ENCODE measurements at regions not wholly inside any gene's neighbourhood (a gene's known extent, or its start where the extent isn't known, plus 50 kb on each side); places are given as distances from the start of the nearest gene placed in this dataset.

DNA sequence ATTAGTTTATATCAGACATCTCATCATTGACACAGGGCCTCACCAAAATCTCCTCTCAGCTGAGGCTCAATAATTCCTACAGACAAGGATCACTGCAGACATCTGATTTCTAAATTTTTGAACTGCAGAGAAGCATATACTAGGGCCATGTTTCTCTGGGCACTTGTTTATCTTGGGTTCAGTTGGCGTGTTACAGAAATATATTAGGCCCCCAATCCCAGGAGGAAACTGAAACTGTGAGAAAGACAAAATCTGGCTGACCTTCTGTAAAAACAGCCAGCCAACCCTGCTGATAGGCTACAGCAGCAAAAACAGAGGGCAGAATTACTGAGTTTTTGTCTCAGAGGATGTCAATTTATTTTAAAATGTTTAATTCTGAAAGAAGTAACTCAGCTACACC is 634.6 kb downstream of the ETNK1 start:
- H3K14ac ChIP-seq (ENCODE audit: low read length) = no peak overlapping the region
- DNase-seq (ENCODE audit: low spot score) = no peak
- no peak overlapping the region for H3K23ac ChIP-seq (ENCODE audit: low read depth, low read length, poor library complexity)
- no peak overlapping the region for H3K18ac ChIP-seq (ENCODE audit: low read length)
- no peak overlapping the region for H3K4me2 ChIP-seq (ENCODE audit: insufficient read depth, low read length, poor library complexity, severe bottlenecking)
- H4K91ac ChIP-seq (ENCODE audit: low read depth, low read length, poor library complexity) = no peak overlapping the region
- no peak overlapping the region for H4K8ac ChIP-seq (ENCODE audit: low read depth, low read length)
- H3K27ac ChIP-seq (replicated peaks; ENCODE audit: low read length) = no peak overlapping the region
- no peaks in the 10 kb centered on the region for H3K79me1 ChIP-seq (ENCODE audit: low read depth, low read length)
- peaks cover 0 to 3% of the 10 kb centered on the region in 2 donors for H3K4me1 ChIP-seq (ENCODE audit: control insufficient read depth in 2 of 2, insufficient read depth in 1 of 2, low read depth in 1 of 2, low read length in 2 of 2)
- no peaks in the 10 kb centered on the region for H3K27me3 ChIP-seq (ENCODE audit: control insufficient read depth in 3 of 3, insufficient read depth in 3 of 3, low read depth in 1 of 3, low read length in 3 of 3)
- H3K9ac ChIP-seq (ENCODE audit: low read depth, low read length, poor library complexity) = no peak overlapping the region
- no peak overlapping the region for H2BK120ac ChIP-seq (ENCODE audit: low read depth, low read length)
- no peak overlapping the region for H2BK5ac ChIP-seq (ENCODE audit: low read length)
- H2AFZ ChIP-seq (ENCODE audit: low read length) = no peak overlapping the region
- H3K4me3 ChIP-seq (ENCODE audit: low read length in 2 of 2) = no peak overlapping the region
- no peaks in the 10 kb centered on the region for H3K9me3 ChIP-seq (replicated peaks in 1 of 2; ENCODE audit: control insufficient read depth in 2 of 2, insufficient read depth in 1 of 2, low read depth in 1 of 2, low read length in 2 of 2)
- WGBS, 2 donors (ENCODE audit: extremely low coverage in 2 of 2, insufficient read length in 2 of 2, insufficient replicate concordance in 1 of 2) = no CpG with 5 or more reads among the region's 1 CpG
- H3K36me3 ChIP-seq (replicated peaks in 1 of 2; ENCODE audit: control insufficient read depth in 2 of 2, insufficient read depth in 2 of 2, low read length in 2 of 2) = no peaks in the 10 kb centered on the region
- H2BK12ac ChIP-seq (ENCODE audit: low read length) = no peak overlapping the region
- H2AK5ac ChIP-seq (ENCODE audit: low read depth, low read length) = no peak overlapping the region
- no peak overlapping the region for H2BK15ac ChIP-seq (ENCODE audit: low read length)
- no peak overlapping the region for H3K4ac ChIP-seq (ENCODE audit: low read length)

DNA sequence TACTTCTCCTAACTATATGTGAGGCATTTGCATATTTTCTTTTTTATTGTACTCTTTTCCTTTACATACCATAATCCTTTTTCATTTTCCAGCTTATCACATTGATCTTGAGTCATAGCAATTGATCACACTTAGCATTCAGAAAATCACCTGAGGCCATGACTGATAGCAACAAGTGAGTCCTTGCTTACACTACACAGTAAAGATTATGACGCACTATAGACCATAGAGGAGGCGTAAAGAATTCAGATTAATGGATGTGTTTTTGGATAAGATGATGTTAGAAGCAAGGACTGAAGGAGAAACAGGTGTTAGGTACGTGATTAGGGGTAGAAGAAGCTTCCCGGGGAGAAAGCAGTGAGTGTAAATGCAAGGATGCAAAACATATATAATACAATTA is 637.7 kb downstream of the ETNK1 start:
- peaks cover 0 to 3% of the 10 kb centered on the region in 2 donors for H3K4me1 ChIP-seq (ENCODE audit: control insufficient read depth in 2 of 2, insufficient read depth in 1 of 2, low read depth in 1 of 2, low read length in 2 of 2)
- H2AK5ac ChIP-seq (ENCODE audit: low read depth, low read length) = no peak overlapping the region
- H3K18ac ChIP-seq (ENCODE audit: low read length) = no peak overlapping the region
- H2BK15ac ChIP-seq (ENCODE audit: low read length) = no peak overlapping the region
- H3K27ac ChIP-seq (replicated peaks; ENCODE audit: low read length) = no peak overlapping the region
- no peak overlapping the region for H2BK120ac ChIP-seq (ENCODE audit: low read depth, low read length)
- H3K9me3 ChIP-seq (replicated peaks in 1 of 2; ENCODE audit: control insufficient read depth in 2 of 2, insufficient read depth in 1 of 2, low read depth in 1 of 2, low read length in 2 of 2) = no peaks in the 10 kb centered on the region
- H3K4me2 ChIP-seq (ENCODE audit: insufficient read depth, low read length, poor library complexity, severe bottlenecking) = no peak overlapping the region
- no peak overlapping the region for H4K8ac ChIP-seq (ENCODE audit: low read depth, low read length)
- no peaks in the 10 kb centered on the region for H3K36me3 ChIP-seq (replicated peaks in 1 of 2; ENCODE audit: control insufficient read depth in 2 of 2, insufficient read depth in 2 of 2, low read length in 2 of 2)
- no peak overlapping the region for H2BK5ac ChIP-seq (ENCODE audit: low read length)
- no peak overlapping the region for H3K14ac ChIP-seq (ENCODE audit: low read length)
- H3K27me3 ChIP-seq (ENCODE audit: control insufficient read depth in 3 of 3, insufficient read depth in 3 of 3, low read depth in 1 of 3, low read length in 3 of 3) = no peaks in the 10 kb centered on the region
- H3K9ac ChIP-seq (ENCODE audit: low read depth, low read length, poor library complexity) = no peak overlapping the region
- no CpG with 5 or more reads among the region's 4 CpGs for WGBS, 2 donors (ENCODE audit: extremely low coverage in 2 of 2, insufficient read length in 2 of 2, insufficient replicate concordance in 1 of 2)
- no peak overlapping the region for H3K23ac ChIP-seq (ENCODE audit: low read depth, low read length, poor library complexity)
- H2BK12ac ChIP-seq (ENCODE audit: low read length) = no peak overlapping the region
- H3K4me3 ChIP-seq (ENCODE audit: low read length in 2 of 2) = no peak overlapping the region
- no peak overlapping the region for H3K4ac ChIP-seq (ENCODE audit: low read length)
- no peak overlapping the region for H4K91ac ChIP-seq (ENCODE audit: low read depth, low read length, poor library complexity)
- H3K79me1 ChIP-seq (ENCODE audit: low read depth, low read length) = no peaks in the 10 kb centered on the region
- no peak overlapping the region for H2AFZ ChIP-seq (ENCODE audit: low read length)
- DNase-seq (ENCODE audit: low spot score) = no peak

DNA sequence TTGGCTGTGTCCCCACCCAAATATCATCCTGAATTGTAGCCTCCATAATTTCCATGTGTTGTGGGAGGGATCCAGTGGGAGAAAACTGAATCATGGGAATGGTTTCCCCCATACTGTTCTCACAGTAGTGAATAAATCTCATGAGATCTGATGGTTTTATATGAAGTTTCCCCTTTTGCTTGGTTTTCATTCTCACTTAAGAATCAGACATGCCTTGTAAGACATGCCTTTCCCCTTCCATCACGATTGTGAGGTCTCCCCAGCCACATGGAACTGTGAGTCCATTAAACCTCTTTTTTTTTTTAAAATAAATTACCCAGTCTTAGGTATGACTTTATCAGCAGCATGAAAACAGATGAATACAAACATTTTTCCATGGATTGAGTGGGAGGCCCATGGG is 652.9 kb downstream of the ETNK1 start:
- H4K8ac ChIP-seq (ENCODE audit: low read depth, low read length) = no peak overlapping the region
- H2BK120ac ChIP-seq (ENCODE audit: low read depth, low read length) = no peak overlapping the region
- H3K79me1 ChIP-seq (ENCODE audit: low read depth, low read length) = no peaks in the 10 kb centered on the region
- H2AFZ ChIP-seq (ENCODE audit: low read length) = no peak overlapping the region
- no peak overlapping the region for H3K14ac ChIP-seq (ENCODE audit: low read length)
- no CpG with 5 or more reads among the region's 1 CpG for WGBS, 2 donors (ENCODE audit: extremely low coverage in 2 of 2, insufficient read length in 2 of 2, insufficient replicate concordance in 1 of 2)
- H3K23ac ChIP-seq (ENCODE audit: low read depth, low read length, poor library complexity) = no peak overlapping the region
- no peak overlapping the region for H3K9ac ChIP-seq (ENCODE audit: low read depth, low read length, poor library complexity)
- H2AK5ac ChIP-seq (ENCODE audit: low read depth, low read length) = no peak overlapping the region
- DNase-seq (ENCODE audit: low spot score) = no peak
- no peak overlapping the region for H2BK15ac ChIP-seq (ENCODE audit: low read length)
- H3K9me3 ChIP-seq (replicated peaks in 1 of 2; ENCODE audit: control insufficient read depth in 2 of 2, insufficient read depth in 1 of 2, low read depth in 1 of 2, low read length in 2 of 2) = no peaks in the 10 kb centered on the region
- H3K27ac ChIP-seq (replicated peaks; ENCODE audit: low read length) = no peak overlapping the region
- H3K4me2 ChIP-seq (ENCODE audit: insufficient read depth, low read length, poor library complexity, severe bottlenecking) = no peak overlapping the region
- no peaks in the 10 kb centered on the region for H3K27me3 ChIP-seq (ENCODE audit: control insufficient read depth in 3 of 3, insufficient read depth in 3 of 3, low read depth in 1 of 3, low read length in 3 of 3)
- no peak overlapping the region for H3K4me3 ChIP-seq (ENCODE audit: low read length in 2 of 2)
- no peaks in the 10 kb centered on the region for H3K36me3 ChIP-seq (replicated peaks in 1 of 2; ENCODE audit: control insufficient read depth in 2 of 2, insufficient read depth in 2 of 2, low read length in 2 of 2)
- no peak overlapping the region for H2BK12ac ChIP-seq (ENCODE audit: low read length)
- no peaks in the 10 kb centered on the region for H3K4me1 ChIP-seq (ENCODE audit: control insufficient read depth in 2 of 2, insufficient read depth in 1 of 2, low read depth in 1 of 2, low read length in 2 of 2)
- H2BK5ac ChIP-seq (ENCODE audit: low read length) = no peak overlapping the region
- no peak overlapping the region for H4K91ac ChIP-seq (ENCODE audit: low read depth, low read length, poor library complexity)
- H3K18ac ChIP-seq (ENCODE audit: low read length) = no peak overlapping the region
- no peak overlapping the region for H3K4ac ChIP-seq (ENCODE audit: low read length)

DNA sequence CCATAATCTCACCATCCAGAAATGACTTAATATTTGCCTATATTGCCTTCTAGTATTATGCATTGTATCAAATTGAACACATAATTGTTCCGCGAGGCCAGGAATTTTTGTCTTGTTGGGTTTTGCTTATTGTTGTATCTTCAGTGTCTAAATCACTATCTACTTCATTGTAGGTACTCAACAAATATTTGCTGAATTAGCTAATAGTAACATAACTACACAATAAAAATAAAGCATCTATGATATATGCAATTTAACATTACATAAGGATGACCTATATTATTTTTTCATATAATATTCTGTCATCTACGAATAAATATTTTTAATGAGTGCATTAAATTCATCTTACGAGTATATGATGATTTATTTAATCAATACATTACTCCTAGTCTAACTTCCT is 656.3 kb downstream of the ETNK1 start:
- Histone ChIP-seq H3K4ac (ENCODE audit: low read length) (no peak overlapping the region), H3K23ac (ENCODE audit: low read depth, low read length, poor library complexity) (no peak overlapping the region), H2AK5ac (ENCODE audit: low read depth, low read length) (no peak overlapping the region), H3K79me1 (ENCODE audit: low read depth, low read length) (no peaks in the 10 kb centered on the region), H4K91ac (ENCODE audit: low read depth, low read length, poor library complexity) (no peak overlapping the region), H3K9me3 (replicated peaks in 1 of 2; ENCODE audit: control insufficient read depth in 2 of 2, insufficient read depth in 1 of 2, low read depth in 1 of 2, low read length in 2 of 2) (peaks cover 0 to 2% of the 10 kb centered on the region in 2 donors), H3K4me3 (ENCODE audit: low read length in 2 of 2) (no peak overlapping the region), H3K27me3 (ENCODE audit: control insufficient read depth in 3 of 3, insufficient read depth in 3 of 3, low read depth in 1 of 3, low read length in 3 of 3) (no peaks in the 10 kb centered on the region), H4K8ac (ENCODE audit: low read depth, low read length) (no peak overlapping the region), H2BK15ac (ENCODE audit: low read length) (no peak overlapping the region), H3K4me1 (ENCODE audit: control insufficient read depth in 2 of 2, insufficient read depth in 1 of 2, low read depth in 1 of 2, low read length in 2 of 2) (no peaks in the 10 kb centered on the region), H2BK120ac (ENCODE audit: low read depth, low read length) (no peak overlapping the region), H2BK5ac (ENCODE audit: low read length) (no peak overlapping the region), H3K27ac (replicated peaks; ENCODE audit: low read length) (no peak overlapping the region), H2AFZ (ENCODE audit: low read length) (no peak overlapping the region), H3K18ac (ENCODE audit: low read length) (no peak overlapping the region), H3K36me3 (replicated peaks in 1 of 2; ENCODE audit: control insufficient read depth in 2 of 2, insufficient read depth in 2 of 2, low read length in 2 of 2) (no peaks in the 10 kb centered on the region), H3K9ac (ENCODE audit: low read depth, low read length, poor library complexity) (no peak overlapping the region), H3K14ac (ENCODE audit: low read length) (no peak overlapping the region), H3K4me2 (ENCODE audit: insufficient read depth, low read length, poor library complexity, severe bottlenecking) (no peak overlapping the region), H2BK12ac (ENCODE audit: low read length) (no peak overlapping the region)
- no peak for DNase-seq (ENCODE audit: low spot score)
- WGBS, 2 donors (ENCODE audit: extremely low coverage in 2 of 2, insufficient read length in 2 of 2, insufficient replicate concordance in 1 of 2) = no CpG with 5 or more reads among the region's 4 CpGs
